Sigmoid colon (tissue), 6 donors: ENCODE measurements at regions not wholly inside any gene's neighbourhood (a gene's known extent, or its start where the extent isn't known, plus 50 kb on each side); places are given as distances from the start of the nearest gene placed in this dataset.

Experiments used
- DNase-seq: peaks from one replicate; pipeline ENCODE4 v3.0.0-alpha.2; 2019
- H3K27ac ChIP-seq, 4 donors: fragments of 200-600 bp; sonication (generic); one replicate each; pipeline ENCODE4 v1.5.1; 2016 to 2019; ENCODE audit warnings: mild to moderate bottlenecking in 1 of 4
- H3K27me3 ChIP-seq, 3 donors: fragments of 200-600 bp; sonication (generic); one replicate each; pipeline ENCODE4 v1.5.1; 2019; ENCODE audit warnings: mild to moderate bottlenecking in 1 of 3
- H3K36me3 ChIP-seq, 4 donors: fragments of 200-600 bp; sonication (generic); one replicate each; pipeline ENCODE4 v1.5.1; 2016 to 2019
- H3K4me1 ChIP-seq, 4 donors: fragments of 200-600 bp; sonication (generic); one replicate each; pipeline ENCODE4 v1.5.1; 2017 to 2019
- H3K4me3 ChIP-seq, 4 donors: fragments of 200-600 bp; sonication (generic); one replicate each; pipeline ENCODE4 v1.5.1; 2017 to 2019; ENCODE audit warnings: mild to moderate bottlenecking in 2 of 4, moderate library complexity in 1 of 4
- H3K9me3 ChIP-seq, 4 donors: fragments of 200-600 bp in 3 of 4; sonication (generic) in 3 of 4; one replicate each; pipeline versions ENCODE4 v1.5.1 to v1.6.1; 2013 to 2019
- CTCF ChIP-seq, 4 experiments: fragments of 450-650 bp in 3 of 4; fragments of 200-600 bp in 1 of 4; IDR thresholded peaks; one replicate each; pipeline ENCODE4 v1.5.1; 2016 to 2019; ENCODE audit warnings: antibody characterized with exemption in 4 of 4, mild to moderate bottlenecking in 3 of 4, moderate library complexity in 2 of 4
- EP300 ChIP-seq, 4 donors: sonication (generic); formaldehyde crosslinking; IDR thresholded peaks; one replicate each; pipeline ENCODE4 v1.6.1; 2017; ENCODE audit warnings: antibody characterized with exemption in 4 of 4
- POLR2A ChIP-seq, 2 donors: fragments of 450-650 bp; IDR thresholded peaks; one replicate each; pipeline ENCODE4 v1.6.1; 2016; ENCODE audit warnings: antibody characterized with exemption in 2 of 2, mild to moderate bottlenecking in 2 of 2, moderate library complexity in 2 of 2
- POLR2AphosphoS5 ChIP-seq, 4 donors: sonication (generic); formaldehyde crosslinking; IDR thresholded peaks; one replicate each; pipeline ENCODE4 v1.6.1; 2017; ENCODE audit warnings: antibody characterized with exemption in 4 of 4
- WGBS, 2 donors: extraction: QIAGEN DNeasy Blood & Tissue Kit; methylation state at CpG; one replicate each; pipeline ENCODE4 v1.1.7; 2013; 5-methylcytosine and 5-hydroxymethylcytosine counted together
- intact Hi-C: fragments of 100-400 bp; cut with DNase I; formaldehyde crosslinking; loops from one replicate; pipeline ENCODE4 v1.15.1; 2023
- donor health status: healthy with polysubstance abuse.
- donor health status: healthy.

GRCh38 chr11:92916299-92916698, 53.2 kb upstream of the MTNR1B start:
- intact Hi-C loops = no loop called here
- H3K4me1 ChIP-seq = no peaks in the 10 kb centered on the region
- H3K27me3 ChIP-seq = no peaks in the 10 kb centered on the region
- H3K27ac ChIP-seq = no peak overlapping the region
- H3K9me3 ChIP-seq = no peaks in the 10 kb centered on the region
- 56 to 72% methylated on average over 4 of the region's 4 CpGs for WGBS, 2 donors
- no peak for DNase-seq
- H3K4me3 ChIP-seq = no peak overlapping the region
- TF ChIP-seq EP300 (IDR thresholded peaks at IDR 0.05) (no peak), POLR2AphosphoS5 (IDR thresholded peaks at IDR 0.05) (no peak), CTCF (IDR thresholded peaks at IDR 0.05) (no peak), POLR2A (IDR thresholded peaks at IDR 0.05) (no peak)
- H3K36me3 ChIP-seq = no peaks in the 10 kb centered on the region

GRCh38 chr11:92917927-92918326, 51.5 kb upstream of the MTNR1B start:
- DNase-seq = no peak
- WGBS, 2 donors = 89 to 90% methylated on average over 1 of the region's 1 CpG

GRCh38 chr11:92919048-92919447, 50.4 kb upstream of the MTNR1B start:
- no peak overlapping the region for H3K27ac ChIP-seq
- H3K27me3 ChIP-seq = no peaks in the 10 kb centered on the region
- H3K36me3 ChIP-seq = no peaks in the 10 kb centered on the region
- no peak for DNase-seq
- intact Hi-C loops = no loop called here
- H3K4me1 ChIP-seq = no peaks in the 10 kb centered on the region
- no peak overlapping the region for H3K4me3 ChIP-seq
- TF ChIP-seq POLR2AphosphoS5 (IDR thresholded peaks at IDR 0.05) (no peak), CTCF (IDR thresholded peaks at IDR 0.05) (no peak), POLR2A (IDR thresholded peaks at IDR 0.05) (no peak), EP300 (IDR thresholded peaks at IDR 0.05) (no peak)
- no peaks in the 10 kb centered on the region for H3K9me3 ChIP-seq

More at GRCh38 chr11:92917927-92918326, 51.5 kb upstream of the MTNR1B start:
- H3K27ac ChIP-seq = no peak overlapping the region
- TF ChIP-seq POLR2AphosphoS5 (IDR thresholded peaks at IDR 0.05) = no peak
- intact Hi-C loops = no loop called here
- no peaks in the 10 kb centered on the region for H3K4me1 ChIP-seq
- H3K27me3 ChIP-seq = no peaks in the 10 kb centered on the region
- H3K9me3 ChIP-seq = no peaks in the 10 kb centered on the region
- no peaks in the 10 kb centered on the region for H3K36me3 ChIP-seq
- no peak overlapping the region for H3K4me3 ChIP-seq
